GM12878 (cell line): ENCODE measurements at regions not wholly inside any gene's neighbourhood (a gene's known extent, or its start where the extent isn't known, plus 50 kb on each side); places are given as distances from the start of the nearest gene placed in this dataset.

Source experiments
- ATAC-seq: fragments of 200-7000 bp; cut with Tn5 transposase; 3 replicates; pipeline ENCODE4 v1.9.1; 2020; ENCODE audit warnings: mild to moderate bottlenecking, moderate library complexity
- BruUV-seq: library from RNA; stranded (reverse); fragments of 400-500 nt; replicated peaks from 2 replicates; lab custom pipeline; 2021; lab: Mats Ljungman, UMichigan
- CTCF ChIA-PET: fragments of 300-600 bp; sonication (Branson Sonifier 250); formaldehyde crosslinking; extraction: SDS; loops from one replicate; lab custom pipeline; 2021; ENCODE audit warnings: inconsistent platforms; lab: Yijun Ruan, JAX
- POLR2A ChIA-PET: fragments of 350-600 bp; formaldehyde crosslinking; extraction: SDS; loops from one replicate; lab custom pipeline; 2021; ENCODE audit warnings: inconsistent platforms; lab: Charles Lee
- RAD21 ChIA-PET: fragments of 300-600 bp; sonication (Branson Sonifier 250); formaldehyde crosslinking; loops from one replicate; lab custom pipeline; 2023; ENCODE audit warnings: antibody characterized with exemption; ENCODE audit not compliant: unreplicated experiment; lab: Charles Lee
- SMC1A ChIA-PET: fragments of 300-600 bp; sonication (Branson Sonifier 250); formaldehyde crosslinking; loops from one replicate; lab custom pipeline; 2023; ENCODE audit not compliant: unreplicated experiment, uncharacterized antibody; lab: Charles Lee
- DNase-seq: peaks from one replicate; pipeline ENCODE4 v3.0.0-alpha.2; 2011; ENCODE audit warnings: low read depth, low spot score
- FAIRE-seq: peaks from 3 replicates; lab custom pipeline; 2011; peaks lifted over from hg19 to GRCh38; lab: Jason Lieb, UNC
- H2AFZ ChIP-seq: 2 replicates; pipeline ENCODE4 v1.6.0; 2011; ENCODE audit warnings: low read depth, low read length, control low read depth; ENCODE audit not compliant: control insufficient read depth
- H3K27ac ChIP-seq: 2 replicates; pipeline ENCODE4 v1.5.1; 2011; ENCODE audit warnings: control low read depth; ENCODE audit not compliant: control insufficient read depth, insufficient read depth
- H3K27me3 ChIP-seq, 2 experiments: replicated peaks in 1 of 2; 2 replicates each; pipeline versions ENCODE4 v1.6.0 to v1.6.1; 2011; ENCODE audit warnings: low read length in 1 of 2; ENCODE audit not compliant: control insufficient read depth in 2 of 2, insufficient read depth in 2 of 2
- H3K36me3 ChIP-seq, 2 experiments: 2 replicates each; pipeline ENCODE4 v1.5.1; 2011; ENCODE audit warnings: low read length in 1 of 2; ENCODE audit not compliant: control insufficient read depth in 2 of 2, insufficient read depth in 2 of 2
- H3K4me1 ChIP-seq: 2 replicates; pipeline ENCODE4 v1.6.1; 2011; ENCODE audit warnings: mild to moderate bottlenecking, low read length, moderate library complexity, mixed read lengths; ENCODE audit not compliant: control insufficient read depth, insufficient read depth
- H3K4me2 ChIP-seq: 2 replicates; pipeline ENCODE4 v1.6.0; 2011; ENCODE audit warnings: control low read depth; ENCODE audit not compliant: control insufficient read depth, insufficient read depth
- H3K4me3 ChIP-seq: fragments of 200-600 bp; sonication (generic); 2 replicates; pipeline ENCODE4 v1.5.1; 2016
- H3K79me2 ChIP-seq: 2 replicates; pipeline ENCODE4 v1.6.0; 2011; ENCODE audit warnings: low read length; ENCODE audit not compliant: control insufficient read depth, insufficient read depth
- H3K9ac ChIP-seq: 2 replicates; pipeline ENCODE4 v1.8.0; 2011; ENCODE audit warnings: low read length, control low read depth, mixed read lengths; ENCODE audit not compliant: control insufficient read depth, insufficient read depth
- H3K9me3 ChIP-seq: replicated peaks from 3 replicates; pipeline ENCODE4 v1.5.1; 2011; ENCODE audit warnings: mild to moderate bottlenecking, low read length; ENCODE audit not compliant: control insufficient read depth, insufficient read depth
- H4K20me1 ChIP-seq: 2 replicates; pipeline ENCODE4 v1.6.0; 2011; ENCODE audit not compliant: control insufficient read depth, insufficient read depth
- ATF2 ChIP-seq: IDR thresholded peaks from 2 replicates; pipeline ENCODE4 v1.6.1; 2012; ENCODE audit warnings: low read length, inconsistent platforms
- BCL11A ChIP-seq: IDR thresholded peaks from 2 replicates; pipeline ENCODE4 v1.6.1; 2011; ENCODE audit warnings: low read depth, low read length
- CHD2 ChIP-seq: IDR thresholded peaks from 2 replicates; pipeline ENCODE4 v1.6.1; 2011; ENCODE audit warnings: low read depth, low read length, improper control_type of control experiment, borderline replicate concordance
- EZH2 ChIP-seq: IDR thresholded peaks from 2 replicates; pipeline ENCODE4 v1.6.1; 2012; ENCODE audit warnings: low read depth, mild to moderate bottlenecking, control low read depth, inconsistent platforms, low read length, borderline replicate concordance; ENCODE audit not compliant: control insufficient read depth
- KDM1A ChIP-seq: fragments of 200-600 bp; sonication (generic); IDR thresholded peaks from 2 replicates; pipeline ENCODE4 v1.6.1; 2016; ENCODE audit warnings: borderline replicate concordance
- MAX ChIP-seq: IDR thresholded peaks from 2 replicates; pipeline ENCODE4 v1.6.1; 2012; ENCODE audit warnings: low read depth, low read length, improper control_type of control experiment
- MEF2A ChIP-seq: IDR thresholded peaks from 2 replicates; pipeline ENCODE4 v1.6.1; 2011; ENCODE audit warnings: low read depth, mild to moderate bottlenecking, low read length, moderate library complexity; ENCODE audit not compliant: insufficient read depth
- MEF2B ChIP-seq: fragments of 450-650 bp; IDR thresholded peaks from 2 replicates; pipeline ENCODE4 v1.6.1; 2018; ENCODE audit warnings: mild to moderate bottlenecking, moderate library complexity; ENCODE audit not compliant: partially characterized antibody, poor library complexity, severe bottlenecking
- MXI1 ChIP-seq: fragments of 150-350 bp; IDR thresholded peaks from 2 replicates; pipeline ENCODE4 v1.6.1; 2011; ENCODE audit warnings: low read depth, mild to moderate bottlenecking, inconsistent platforms, low read length, improper control_type of control experiment
- SIN3A ChIP-seq: IDR thresholded peaks from 2 replicates; pipeline ENCODE4 v1.6.1; 2012; ENCODE audit warnings: low read depth, low read length, improper control_type of control experiment
- SRF ChIP-seq, 2 experiments: IDR thresholded peaks; 2 replicates each; pipeline ENCODE4 v1.6.1; 2011; ENCODE audit warnings: low read depth in 2 of 2, low read length in 2 of 2, mild to moderate bottlenecking in 1 of 2, moderate library complexity in 1 of 2
- SUPT20H ChIP-seq: IDR thresholded peaks from 2 replicates; pipeline ENCODE4 v1.6.1; 2011; ENCODE audit warnings: low read depth, mild to moderate bottlenecking, low read length, moderate library complexity, borderline replicate concordance; ENCODE audit not compliant: control insufficient read depth
- SUZ12 ChIP-seq: fragments of 200-600 bp; sonication (generic); IDR thresholded peaks from one replicate; pipeline ENCODE4 v1.6.1; 2018; ENCODE audit warnings: antibody characterized with exemption, mild to moderate bottlenecking; ENCODE audit not compliant: unreplicated experiment
- ZBTB11 ChIP-seq: fragments of 450-650 bp; formaldehyde crosslinking; IDR thresholded peaks from 2 replicates; pipeline ENCODE4 v1.5.0; 2022; ENCODE audit warnings: mild to moderate bottlenecking, missing genetic modification characterization
- ZNF592 ChIP-seq: fragments of 450-650 bp; IDR thresholded peaks from 2 replicates; pipeline ENCODE4 v1.6.1; 2017; ENCODE audit warnings: mild to moderate bottlenecking, moderate library complexity
- WGBS: methylation state at CpG from one replicate; pipeline ENCODE4 v1.1.6; 2016; ENCODE audit warnings: low lambda C conversion rate; ENCODE audit not compliant: insufficient replicate concordance, insufficient coverage; ENCODE audit errors: missing lambda C conversion rate; 5-methylcytosine and 5-hydroxymethylcytosine counted together
- in situ Hi-C: fragments of 300-500 bp; cut with MboI; formaldehyde crosslinking; loops from 9 replicates; pipeline ENCODE4 v1.14.3; 2018; ENCODE audit warnings: mixed read lengths
- intact Hi-C: fragments of 100-400 bp; cut with micrococcal nuclease; formaldehyde crosslinking; loops from one replicate; pipeline ENCODE4 v1.14.2; 2022; ENCODE audit not compliant: unreplicated experiment

GRCh38 chr15:57870667-57871066 lies 164.2 kb downstream of the POLR2M start:
- DNase-seq (no peak), ATAC-seq (no peak), FAIRE-seq (no peak)
- intact Hi-C loops, result no loop called here
- no TSS peak for BruUV-seq
- ChIA-PET RAD21 (interaction anchor here (1.2 kb wide), 1 partner anchor 10 kb away, joined by 3 read pairs; no protein-coding TSS in a partner anchor), POLR2A (no interaction called here), SMC1A (interaction anchor here (0.9 kb wide), 1 partner anchor 10 kb away, joined by 4 read pairs; no protein-coding TSS in a partner anchor), CTCF (interaction anchor here (0.6 to 4.1 kb wide), 5 partner anchors 9 to 89 kb away, joined by 3 to 30 read pairs (median 3); no protein-coding TSS in a partner anchor)
- Histone ChIP-seq H3K79me2 (no peaks in the 10 kb centered on the region), H3K27me3 (no peaks in the 10 kb centered on the region), H3K9ac (no peak overlapping the region), H3K27ac (no peak overlapping the region), H3K4me3 (no peak overlapping the region), H2AFZ (no peak overlapping the region), H3K4me2 (no peak overlapping the region), H4K20me1 (no peaks in the 10 kb centered on the region), H3K4me1 (no peaks in the 10 kb centered on the region), H3K36me3 (no peaks in the 10 kb centered on the region), H3K9me3 (no peaks in the 10 kb centered on the region; the same call in 2 of the 3 replicates)
- 58% methylated on average over 2 of the region's 2 CpGs for WGBS
- in situ Hi-C loops, result no loop called here
- TF ChIP-seq MXI1 (no peak), EZH2 (no peak), KDM1A (no peak), ZBTB11 (CRISPR knock-in tag) (no peak), SUPT20H (no peak), SRF (IDR thresholded peaks at IDR 0.05; ENCODE audit: low read depth in 2 of 2, low read length in 2 of 2) (no peak), SIN3A (no peak), ZNF592 (no peak), BCL11A (no peak), MEF2B (no peak), SUZ12 (no peak), MEF2A (no peak), CHD2 (no peak), ATF2 (no peak), MAX (no peak)
